CD14-positive monocyte (primary cell): ENCODE measurements at regions not wholly inside any gene's neighbourhood (a gene's known extent, or its start where the extent isn't known, plus 50 kb on each side); places are given as distances from the start of the nearest gene placed in this dataset.
A peak's percentile ranks its signal among the peaks of the same experiment; 100 is the strongest.

Experiments
- DNase-seq, 3 donors: peaks; one replicate each; pipeline ENCODE4 v3.0.0-alpha.2; 2011 to 2022
- H2AFZ ChIP-seq: 2 replicates; pipeline ENCODE4 v1.6.0; 2012; ENCODE audit warnings: mild to moderate bottlenecking, low read depth, low read length, inconsistent platforms; ENCODE audit not compliant: insufficient read depth, poor library complexity, severe bottlenecking
- H3K27ac ChIP-seq, 2 donors: 1 replicate in 1 of 2; 2 replicates in 1 of 2; pipeline ENCODE4 v1.5.1; 2012 to 2013; ENCODE audit warnings: low read length in 2 of 2, control low read depth in 1 of 2, inconsistent platforms in 1 of 2, low read depth in 1 of 2, mild to moderate bottlenecking in 1 of 2
- H3K27me3 ChIP-seq, 2 donors: one replicate each; pipeline versions ENCODE4 v1.6.0 to v1.6.1; 2011 to 2013; ENCODE audit warnings: low read length in 2 of 2; ENCODE audit not compliant: control insufficient read depth in 2 of 2, insufficient read depth in 2 of 2
- H3K36me3 ChIP-seq, 2 donors: replicated peaks in 1 of 2; 1 replicate in 1 of 2; 2 replicates in 1 of 2; pipeline versions ENCODE4 v1.5.1 to v1.6.1; 2012 to 2013; ENCODE audit warnings: low read length in 2 of 2, control low read depth in 1 of 2, inconsistent platforms in 1 of 2, mild to moderate bottlenecking in 1 of 2; ENCODE audit not compliant: insufficient read depth in 2 of 2, control insufficient read depth in 1 of 2
- H3K4me1 ChIP-seq, 2 donors: 1 replicate in 1 of 2; 2 replicates in 1 of 2; pipeline versions ENCODE4 v1.5.1 to v1.6.1; 2012 to 2013; ENCODE audit warnings: low read length in 2 of 2, control low read depth in 1 of 2, inconsistent platforms in 1 of 2, mild to moderate bottlenecking in 1 of 2, moderate library complexity in 1 of 2; ENCODE audit not compliant: insufficient read depth in 2 of 2, control insufficient read depth in 1 of 2
- H3K4me2 ChIP-seq: replicated peaks from 2 replicates; pipeline ENCODE3; 2012; ENCODE audit warnings: low read length, moderate library complexity, mild to moderate bottlenecking; ENCODE audit not compliant: poor library complexity, severe bottlenecking; ENCODE audit errors: extremely low read depth
- H3K4me3 ChIP-seq, 3 experiments: fragments of 200-600 bp in 1 of 3; sonication (generic) in 1 of 3; replicated peaks in 1 of 3; 1 replicate in 2 of 3; 2 replicates in 1 of 3; pipeline ENCODE4 v1.5.1; 2011 to 2013; ENCODE audit warnings: low read length in 3 of 3, mild to moderate bottlenecking in 3 of 3, control low read depth in 2 of 3, low read depth in 2 of 3, inconsistent platforms in 1 of 3, moderate library complexity in 1 of 3
- H3K79me2 ChIP-seq: 2 replicates; pipeline ENCODE4 v1.6.0; 2012; ENCODE audit warnings: mild to moderate bottlenecking, control low read depth, inconsistent platforms, low read length, moderate library complexity; ENCODE audit not compliant: insufficient read depth
- H3K9ac ChIP-seq: 2 replicates; pipeline ENCODE4 v1.6.0; 2017; ENCODE audit warnings: low read length, mild to moderate bottlenecking; ENCODE audit not compliant: insufficient read depth, poor library complexity, severe bottlenecking
- H3K9me3 ChIP-seq, 2 donors: replicated peaks in 1 of 2; 1 replicate in 1 of 2; 2 replicates in 1 of 2; pipeline versions ENCODE4 v1.5.1 to v1.6.1; 2012 to 2013; ENCODE audit warnings: low read length in 2 of 2, control low read depth in 1 of 2; ENCODE audit not compliant: control insufficient read depth in 1 of 2, insufficient read depth in 1 of 2
- H4K20me1 ChIP-seq: 2 replicates; pipeline ENCODE4 v1.6.0; 2012; ENCODE audit warnings: mild to moderate bottlenecking, low read length, control low read depth, moderate library complexity; ENCODE audit not compliant: insufficient read depth
- H3K27ac Mint-ChIP-seq, 7 donors: one replicate each; pipeline ENCODE4 v1.8.0; 2020; ENCODE audit warnings: mild to moderate bottlenecking in 7 of 7, mixed read lengths in 7 of 7, moderate library complexity in 6 of 7, inconsistent platforms in 2 of 7
- H3K27me3 Mint-ChIP-seq, 3 donors: one replicate each; pipeline ENCODE4 v1.8.0; 2021 to 2022; ENCODE audit warnings: low read depth in 3 of 3, mild to moderate bottlenecking in 3 of 3, mixed read lengths in 3 of 3, moderate library complexity in 3 of 3, inconsistent platforms in 1 of 3
- H3K36me3 Mint-ChIP-seq, 2 donors: one replicate each; pipeline ENCODE4 v1.8.0; 2020; ENCODE audit warnings: mixed read lengths in 2 of 2, inconsistent platforms in 1 of 2, mild to moderate bottlenecking in 1 of 2
- H3K4me1 Mint-ChIP-seq: one replicate; pipeline ENCODE4 v1.8.0; 2020; ENCODE audit warnings: mild to moderate bottlenecking, mixed read lengths
- H3K4me3 Mint-ChIP-seq, 2 donors: one replicate each; pipeline ENCODE4 v1.8.0; 2020; ENCODE audit warnings: mild to moderate bottlenecking in 2 of 2, mixed read lengths in 2 of 2, moderate library complexity in 1 of 2
- H3K9me3 Mint-ChIP-seq, 7 donors: one replicate each; pipeline ENCODE4 v1.8.0; 2020 to 2022; ENCODE audit warnings: mixed read lengths in 7 of 7, mild to moderate bottlenecking in 6 of 7, moderate library complexity in 6 of 7, inconsistent platforms in 2 of 7
- WGBS: methylation state at CpG from one replicate; pipeline ENCODE4 v1.1.5; 2013; ENCODE audit warnings: missing lambda C conversion rate; ENCODE audit not compliant: insufficient coverage; 5-methylcytosine and 5-hydroxymethylcytosine counted together
- intact Hi-C, 2 donors: fragments of 100-400 bp; cut with micrococcal nuclease; formaldehyde crosslinking; loops; one replicate each; pipeline versions ENCODE4 v1.15.0 to v1.15.1; 2023
- TF ChIP-seq, protein P1 (sequence below): fragments of 200-600 bp; IDR thresholded peaks from one replicate; pipeline ENCODE4 v1.8.0; 2022; ENCODE audit warnings: antibody characterized with exemption, mild to moderate bottlenecking

- no peaks in the 10 kb centered on the region for H3K36me3 ChIP-seq
- intact Hi-C loops = no loop called here
- Mint-ChIP-seq H3K36me3 (no peaks in the 10 kb centered on the region), H3K9me3 (peaks cover 0 to 6% (median 0%) of the 10 kb centered on the region in 7 donors), H3K27me3 (peaks cover 0 to 1% (median 0%) of the 10 kb centered on the region in 3 donors), H3K4me3 (no peak overlapping the region), H3K27ac (no peak overlapping the region), H3K4me1 (peaks cover 15% of the 10 kb centered on the region)
- no peak overlapping the region for H3K4me3 ChIP-seq
- H3K4me1 ChIP-seq = peaks cover 11 to 18% of the 10 kb centered on the region in 2 donors
- no peaks in the 10 kb centered on the region for H4K20me1 ChIP-seq
- WGBS = no CpG with 5 or more reads among the region's 3 CpGs
- no peaks in the 10 kb centered on the region for H3K79me2 ChIP-seq
- no peak overlapping the region for H3K27ac ChIP-seq
- H3K9me3 ChIP-seq = no peaks in the 10 kb centered on the region
- no peak overlapping the region for H3K4me2 ChIP-seq
- DNase-seq = no peak
- no peak overlapping the region for H3K9ac ChIP-seq
- TF ChIP-seq, protein P1, sequence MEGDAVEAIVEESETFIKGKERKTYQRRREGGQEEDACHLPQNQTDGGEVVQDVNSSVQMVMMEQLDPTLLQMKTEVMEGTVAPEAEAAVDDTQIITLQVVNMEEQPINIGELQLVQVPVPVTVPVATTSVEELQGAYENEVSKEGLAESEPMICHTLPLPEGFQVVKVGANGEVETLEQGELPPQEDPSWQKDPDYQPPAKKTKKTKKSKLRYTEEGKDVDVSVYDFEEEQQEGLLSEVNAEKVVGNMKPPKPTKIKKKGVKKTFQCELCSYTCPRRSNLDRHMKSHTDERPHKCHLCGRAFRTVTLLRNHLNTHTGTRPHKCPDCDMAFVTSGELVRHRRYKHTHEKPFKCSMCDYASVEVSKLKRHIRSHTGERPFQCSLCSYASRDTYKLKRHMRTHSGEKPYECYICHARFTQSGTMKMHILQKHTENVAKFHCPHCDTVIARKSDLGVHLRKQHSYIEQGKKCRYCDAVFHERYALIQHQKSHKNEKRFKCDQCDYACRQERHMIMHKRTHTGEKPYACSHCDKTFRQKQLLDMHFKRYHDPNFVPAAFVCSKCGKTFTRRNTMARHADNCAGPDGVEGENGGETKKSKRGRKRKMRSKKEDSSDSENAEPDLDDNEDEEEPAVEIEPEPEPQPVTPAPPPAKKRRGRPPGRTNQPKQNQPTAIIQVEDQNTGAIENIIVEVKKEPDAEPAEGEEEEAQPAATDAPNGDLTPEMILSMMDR = no peak
- no peak overlapping the region for H2AFZ ChIP-seq
- no peaks in the 10 kb centered on the region for H3K27me3 ChIP-seq
Measured at GRCh38 chr1:197844651-197845050, 57.8 kb upstream of the C1orf53 start.

DNA sequence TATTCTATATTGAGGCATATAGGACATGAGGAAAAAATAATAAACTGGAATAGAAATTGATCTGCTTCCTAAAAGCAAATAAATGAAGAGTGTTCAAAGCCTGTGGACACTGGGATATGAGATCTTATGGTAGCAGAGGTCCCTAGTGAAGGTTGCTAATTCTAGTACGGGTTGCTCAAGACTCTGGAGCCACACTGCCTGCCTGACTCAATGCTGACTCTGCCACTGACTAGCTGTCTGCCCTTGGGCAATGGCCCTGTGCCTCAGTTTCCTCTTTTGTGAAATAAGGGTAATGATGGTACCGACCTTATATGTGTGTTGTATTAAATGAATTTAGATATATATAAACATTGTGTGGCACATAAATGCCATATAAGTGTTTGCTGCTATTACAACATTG, 59.0 kb upstream of the C1orf53 start:
- H3K4me3 Mint-ChIP-seq = no peak overlapping the region
- H3K9me3 ChIP-seq = no peaks in the 10 kb centered on the region
- H3K9me3 Mint-ChIP-seq = peaks cover 0 to 6% (median 0%) of the 10 kb centered on the region in 7 donors

More for the DNA sequence above, 59.0 kb upstream of the C1orf53 start:
- Histone ChIP-seq H3K27me3 (no peaks in the 10 kb centered on the region), H3K27ac (no peak overlapping the region), H2AFZ (no peak overlapping the region), H4K20me1 (no peaks in the 10 kb centered on the region), H3K4me2 (no peak overlapping the region), H3K9ac (no peak overlapping the region), H3K79me2 (no peaks in the 10 kb centered on the region), H3K36me3 (no peaks in the 10 kb centered on the region), H3K4me1 (peaks cover 16 to 22% of the 10 kb centered on the region in 2 donors), H3K4me3 (no peak overlapping the region)
- intact Hi-C loops = no loop called here
- Mint-ChIP-seq H3K4me1 (peaks cover 25% of the 10 kb centered on the region), H3K36me3 (no peaks in the 10 kb centered on the region), H3K27me3 (peaks cover 0 to 1% (median 0%) of the 10 kb centered on the region in 3 donors), H3K27ac (no peak overlapping the region)
- TF ChIP-seq, protein P1 = no peak
- WGBS = 50% methylated on average over 1 of the region's 2 CpGs
- DNase-seq = peak; percentile 7 to 63 (median 60)
